Activated T-helper 1 cell treated with anti-CD3 and anti-CD28 coated beads, Interleukin-12 subunit alpha, Interleukin-12 subunit beta, Interleukin-2, Interleukin-4 antibody, amounts not matched to agents 30 ng/mL and 10 ng/mL and 1 ng/mL, durations not matched to agents 14 hours and 24 hours and 36 hours (primary cell): ENCODE measurements at regions not wholly inside any gene's neighbourhood (a gene's known extent, or its start where the extent isn't known, plus 50 kb on each side); places are given as distances from the start of the nearest gene placed in this dataset.

ENCODE experiments used
- DNase-seq: peaks from one replicate; pipeline ENCODE4 v3.0.0; 2021; ENCODE audit warnings: low spot score
- H3K27ac Mint-ChIP-seq: one replicate; pipeline ENCODE4 v1.8.0; 2021; ENCODE audit warnings: mild to moderate bottlenecking, mixed read lengths
- H3K27me3 Mint-ChIP-seq: one replicate; pipeline ENCODE4 v1.8.0; 2022; ENCODE audit warnings: mild to moderate bottlenecking, moderate library complexity, mixed read lengths; ENCODE audit not compliant: insufficient read depth
- H3K36me3 Mint-ChIP-seq: one replicate; pipeline ENCODE4 v1.8.0; 2021; ENCODE audit warnings: low read depth, mixed read lengths
- H3K4me1 Mint-ChIP-seq: one replicate; pipeline ENCODE4 v1.8.0; 2021; ENCODE audit warnings: low read depth, mixed read lengths
- H3K4me3 Mint-ChIP-seq: one replicate; pipeline ENCODE4 v1.8.0; 2021; ENCODE audit warnings: mild to moderate bottlenecking, moderate library complexity, mixed read lengths
- H3K9me3 Mint-ChIP-seq: one replicate; pipeline ENCODE4 v1.8.0; 2021; ENCODE audit warnings: mixed read lengths
- intact Hi-C: fragments of 100-400 bp; cut with micrococcal nuclease; formaldehyde crosslinking; loops from one replicate; pipeline ENCODE4 v1.15.1; 2024

DNA sequence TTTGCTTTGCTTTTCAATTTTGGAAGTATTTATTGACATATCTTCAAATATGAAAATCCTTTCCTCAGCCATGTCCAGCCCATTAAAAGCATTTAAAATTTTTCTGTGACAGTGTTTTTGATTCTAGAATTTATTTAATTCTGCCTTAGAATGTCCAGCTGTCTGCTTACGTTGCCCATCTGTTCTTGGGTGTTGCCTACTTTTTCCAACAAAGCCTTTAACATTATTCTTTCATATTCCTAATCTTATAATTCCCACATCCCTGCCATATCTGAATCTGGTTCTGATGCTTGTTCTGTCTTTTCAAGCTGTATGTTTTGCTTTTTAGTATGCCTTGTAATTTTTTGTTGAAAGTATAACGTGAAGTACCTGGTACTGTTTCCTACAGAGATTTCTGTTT lies 204.7 kb upstream of the VSTM2A start:
- Mint-ChIP-seq H3K4me3 (no peak overlapping the region), H3K27me3 (no peaks in the 10 kb centered on the region), H3K27ac (no peak overlapping the region), H3K4me1 (no peaks in the 10 kb centered on the region), H3K36me3 (no peaks in the 10 kb centered on the region), H3K9me3 (peaks cover 21% of the 10 kb centered on the region)
- DNase-seq = no peak
- intact Hi-C loops = no loop called here

DNA sequence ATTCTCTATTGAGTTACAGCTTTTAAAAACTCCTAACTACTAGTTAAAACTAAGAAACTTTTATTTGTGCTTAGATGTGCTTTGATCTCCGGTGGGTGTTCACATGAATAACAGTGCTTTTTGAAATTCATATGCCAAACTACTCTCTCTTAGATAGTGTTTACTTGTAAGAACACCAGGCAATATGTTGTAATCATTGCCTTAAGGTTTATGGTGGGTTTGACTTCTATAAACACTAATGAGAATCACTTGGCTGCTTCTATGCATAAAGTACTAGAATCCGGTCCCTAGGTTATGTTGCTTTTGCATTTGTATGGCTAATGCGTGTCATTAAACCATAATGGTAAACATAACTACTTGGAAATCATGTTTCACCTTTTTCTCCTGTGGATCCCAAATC lies 203.9 kb upstream of the VSTM2A start:
- no peak overlapping the region for H3K4me3 Mint-ChIP-seq
- intact Hi-C loops = no loop called here

GRCh38 chr7:54339073-54339472 lies 203.1 kb upstream of the VSTM2A start:
- Mint-ChIP-seq H3K4me3 (no peak overlapping the region), H3K36me3 (no peaks in the 10 kb centered on the region), H3K27ac (no peak overlapping the region), H3K27me3 (no peaks in the 10 kb centered on the region), H3K4me1 (no peaks in the 10 kb centered on the region), H3K9me3 (peaks cover 21% of the 10 kb centered on the region)
- DNase-seq = no peak
- intact Hi-C loops = no loop called here

More for the DNA sequence above, 203.9 kb upstream of the VSTM2A start:
- Mint-ChIP-seq H3K4me1 (no peaks in the 10 kb centered on the region), H3K27ac (no peak overlapping the region), H3K27me3 (no peaks in the 10 kb centered on the region), H3K9me3 (peaks cover 23% of the 10 kb centered on the region), H3K36me3 (no peaks in the 10 kb centered on the region)
- no peak for DNase-seq

GRCh38 chr7:54342458-54342857 lies 199.7 kb upstream of the VSTM2A start:
- Mint-ChIP-seq H3K9me3 (peaks cover 14% of the 10 kb centered on the region), H3K27ac (no peak overlapping the region), H3K4me1 (no peaks in the 10 kb centered on the region), H3K27me3 (no peaks in the 10 kb centered on the region), H3K4me3 (no peak overlapping the region), H3K36me3 (no peaks in the 10 kb centered on the region)
- no peak for DNase-seq
- intact Hi-C loops = no loop called here

GRCh38 chr7:54343511-54343910 lies 198.7 kb upstream of the VSTM2A start:
- Mint-ChIP-seq H3K4me3 (no peak overlapping the region), H3K27me3 (no peaks in the 10 kb centered on the region), H3K36me3 (no peaks in the 10 kb centered on the region), H3K4me1 (no peaks in the 10 kb centered on the region), H3K27ac (no peak overlapping the region), H3K9me3 (peaks cover 24% of the 10 kb centered on the region)
- intact Hi-C loops = no loop called here
- DNase-seq = no peak

GRCh38 chr7:54345746-54346145 lies 196.4 kb upstream of the VSTM2A start:
- Mint-ChIP-seq H3K27me3 (no peaks in the 10 kb centered on the region), H3K27ac (no peak overlapping the region), H3K4me3 (no peak overlapping the region), H3K4me1 (no peaks in the 10 kb centered on the region), H3K9me3 (peaks cover 28% of the 10 kb centered on the region), H3K36me3 (no peaks in the 10 kb centered on the region)
- no peak for DNase-seq
- intact Hi-C loops = no loop called here

DNA sequence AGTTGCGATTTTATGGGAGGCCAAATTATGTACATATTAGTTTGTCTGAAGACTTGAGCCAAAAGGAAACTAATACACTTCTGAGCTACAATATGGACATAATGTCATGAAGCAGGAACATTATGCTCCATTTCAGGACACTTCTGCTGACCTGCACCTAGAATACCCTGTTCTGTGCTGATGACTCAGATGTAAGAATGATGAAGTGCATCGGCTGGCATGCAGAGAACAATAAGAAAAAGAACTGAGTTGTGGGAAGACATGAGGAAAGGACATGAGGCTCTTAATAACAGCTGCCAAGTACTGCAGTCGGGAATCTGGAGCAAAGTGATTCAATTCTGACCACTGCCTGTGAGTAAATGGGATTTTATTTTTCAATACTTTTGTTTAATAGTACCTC lies 192.9 kb upstream of the VSTM2A start:
- Mint-ChIP-seq H3K27ac (no peak overlapping the region), H3K36me3 (no peaks in the 10 kb centered on the region), H3K4me3 (no peak overlapping the region), H3K9me3 (peaks cover 19% of the 10 kb centered on the region), H3K4me1 (no peaks in the 10 kb centered on the region), H3K27me3 (no peaks in the 10 kb centered on the region)
- intact Hi-C loops = no loop called here
- DNase-seq = no peak

- H3K36me3 Mint-ChIP-seq = no peaks in the 10 kb centered on the region
- no peak overlapping the region for H3K27ac Mint-ChIP-seq
- intact Hi-C loops = no loop called here
- no peaks in the 10 kb centered on the region for H3K4me1 Mint-ChIP-seq
- no peak for DNase-seq
- no peak overlapping the region for H3K4me3 Mint-ChIP-seq
- peaks cover 12% of the 10 kb centered on the region for H3K9me3 Mint-ChIP-seq
- H3K27me3 Mint-ChIP-seq = no peaks in the 10 kb centered on the region
These were observed 187.7 kb upstream of the VSTM2A start for GRCh38 chr7:54354436-54354835.

DNA sequence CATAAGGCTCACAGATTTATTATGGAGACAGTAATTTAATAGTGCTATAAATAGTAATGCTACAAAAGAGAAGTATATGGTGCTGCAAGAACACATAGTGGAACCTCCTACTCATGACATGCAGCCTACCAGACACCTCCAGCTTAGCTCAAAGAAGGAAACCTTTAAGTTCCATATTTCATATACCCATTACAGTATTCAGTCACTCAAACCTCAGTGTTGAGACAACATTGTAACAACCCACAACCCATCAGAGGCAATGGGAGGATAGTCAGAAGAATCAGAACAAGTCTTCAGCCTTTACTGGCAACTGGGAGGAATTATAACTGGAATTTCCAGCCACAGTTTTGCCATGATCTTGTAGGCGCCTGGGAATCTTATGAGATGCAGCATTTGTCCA lies 186.3 kb upstream of the VSTM2A start:
- Mint-ChIP-seq H3K9me3 (peaks cover 17% of the 10 kb centered on the region), H3K27me3 (no peaks in the 10 kb centered on the region), H3K4me3 (no peak overlapping the region), H3K4me1 (no peaks in the 10 kb centered on the region), H3K27ac (no peak overlapping the region), H3K36me3 (no peaks in the 10 kb centered on the region)
- no peak for DNase-seq
- intact Hi-C loops = no loop called here

- intact Hi-C loops = no loop called here
- Mint-ChIP-seq H3K27ac (no peak overlapping the region), H3K4me1 (no peaks in the 10 kb centered on the region), H3K9me3 (peaks cover 18% of the 10 kb centered on the region), H3K27me3 (no peaks in the 10 kb centered on the region), H3K36me3 (no peaks in the 10 kb centered on the region), H3K4me3 (no peak overlapping the region)
- no peak for DNase-seq
These were observed 181.9 kb upstream of the VSTM2A start for GRCh38 chr7:54360075-54360840.

- Mint-ChIP-seq H3K9me3 (peaks cover 7% of the 10 kb centered on the region), H3K27ac (no peak overlapping the region), H3K27me3 (no peaks in the 10 kb centered on the region), H3K36me3 (no peaks in the 10 kb centered on the region), H3K4me1 (no peaks in the 10 kb centered on the region), H3K4me3 (no peak overlapping the region)
- intact Hi-C loops = loop anchor here (10.0 kb wide), 1 partner anchor 364 kb away; the partner anchor contains the start of gene SEC61G
- no peak for DNase-seq
These were observed 151.6 kb upstream of the VSTM2A start for GRCh38 chr7:54390565-54390964.

- no peaks in the 10 kb centered on the region for H3K36me3 Mint-ChIP-seq
- DNase-seq = no peak
- intact Hi-C loops = loop anchor here (10.0 kb wide), 1 partner anchor 362 kb away; the partner anchor contains the start of gene SEC61G
- no peaks in the 10 kb centered on the region for H3K9me3 Mint-ChIP-seq
- H3K27me3 Mint-ChIP-seq = no peaks in the 10 kb centered on the region
- H3K27ac Mint-ChIP-seq = no peak overlapping the region
- no peak overlapping the region for H3K4me3 Mint-ChIP-seq
- H3K4me1 Mint-ChIP-seq = no peaks in the 10 kb centered on the region
These were observed 149.2 kb upstream of the VSTM2A start for GRCh38 chr7:54392935-54393334.

- H3K4me3 Mint-ChIP-seq = no peak overlapping the region
- H3K36me3 Mint-ChIP-seq = no peaks in the 10 kb centered on the region
- no peak for DNase-seq
- H3K27ac Mint-ChIP-seq = no peak overlapping the region
- no peaks in the 10 kb centered on the region for H3K4me1 Mint-ChIP-seq
- H3K27me3 Mint-ChIP-seq = no peaks in the 10 kb centered on the region
- H3K9me3 Mint-ChIP-seq = no peaks in the 10 kb centered on the region
- intact Hi-C loops = loop anchor here (10.0 kb wide), 1 partner anchor 360 kb away; the partner anchor contains the start of gene SEC61G
These were observed 147.3 kb upstream of the VSTM2A start for GRCh38 chr7:54394834-54395233.
